SU-DHL-6 (cell line): ENCODE measurements at regions not wholly inside any gene's neighbourhood (a gene's known extent, or its start where the extent isn't known, plus 50 kb on each side); places are given as distances from the start of the nearest gene placed in this dataset.

Source experiments
- CTCF ChIP-seq: fragments of 200-600 bp; sonication (generic); IDR thresholded peaks from one replicate; pipeline ENCODE4 v1.5.1; 2017; ENCODE audit warnings: antibody characterized with exemption, mild to moderate bottlenecking, low read length, moderate library complexity; ENCODE audit not compliant: insufficient read depth, poor library complexity, severe bottlenecking
- EZH2phosphoT487 ChIP-seq: fragments of 200-600 bp; sonication (generic), shearing (Covaris generic); conservative IDR thresholded peaks from 2 replicates; pipeline ENCODE4 v1.6.1; 2018; ENCODE audit warnings: mild to moderate bottlenecking, antibody characterized with exemption, low read length, moderate library complexity, mixed read lengths

DNA sequence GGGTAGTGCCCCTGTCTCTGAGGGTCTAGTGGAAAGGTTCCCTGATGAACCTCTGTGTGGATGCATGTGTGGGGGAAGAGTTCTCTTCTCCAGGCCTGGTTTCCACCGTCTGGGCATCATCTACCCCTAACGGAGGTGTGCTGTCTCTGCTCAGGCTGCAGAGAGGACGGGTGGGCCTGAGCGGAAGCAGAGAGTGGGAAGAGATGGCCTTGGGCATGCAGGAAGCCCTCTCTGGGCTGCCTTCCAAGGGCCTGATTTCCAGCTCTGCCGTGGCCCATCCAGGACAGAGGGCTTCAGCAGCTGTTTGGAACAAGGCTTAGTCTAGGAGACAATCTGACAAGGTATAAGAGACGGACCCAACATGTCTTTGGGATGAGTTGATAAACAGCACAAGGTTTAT, 220.1 kb upstream of the DTNBP1 start:
- no peak for TF ChIP-seq CTCF
- TF ChIP-seq EZH2phosphoT487: no peak
